GM12872 (cell line): ENCODE measurements at regions not wholly inside any gene's neighbourhood (a gene's known extent, or its start where the extent isn't known, plus 50 kb on each side); places are given as distances from the start of the nearest gene placed in this dataset.

Source experiments
- TF ChIP-seq, protein P1 (sequence below): IDR thresholded peaks from 3 replicates; pipeline ENCODE4 v1.5.1; 2011; ENCODE audit warnings: low read depth, mild to moderate bottlenecking, low read length, moderate library complexity; ENCODE audit not compliant: insufficient read depth

DNA sequence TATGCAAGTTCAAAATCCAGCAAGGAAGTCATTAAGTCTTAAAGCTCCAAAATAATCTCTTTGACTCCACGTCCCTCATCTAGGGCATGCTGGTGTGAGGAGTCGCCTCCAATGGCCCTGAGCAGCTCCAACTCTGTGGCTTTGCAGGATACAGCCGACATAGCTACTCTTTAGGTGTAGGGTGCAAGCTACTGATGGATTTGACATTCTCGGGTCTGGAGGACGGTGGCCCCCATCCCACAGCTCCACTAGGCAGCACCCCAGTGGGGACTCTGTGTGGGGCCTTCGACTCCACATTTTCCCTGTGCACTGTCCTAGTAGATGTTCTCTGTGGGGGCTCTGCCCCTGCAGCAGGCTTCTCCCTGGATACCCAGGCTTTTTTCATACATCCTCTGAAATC is 333.2 kb upstream of the FGF13 start:
- TF ChIP-seq, protein P1, sequence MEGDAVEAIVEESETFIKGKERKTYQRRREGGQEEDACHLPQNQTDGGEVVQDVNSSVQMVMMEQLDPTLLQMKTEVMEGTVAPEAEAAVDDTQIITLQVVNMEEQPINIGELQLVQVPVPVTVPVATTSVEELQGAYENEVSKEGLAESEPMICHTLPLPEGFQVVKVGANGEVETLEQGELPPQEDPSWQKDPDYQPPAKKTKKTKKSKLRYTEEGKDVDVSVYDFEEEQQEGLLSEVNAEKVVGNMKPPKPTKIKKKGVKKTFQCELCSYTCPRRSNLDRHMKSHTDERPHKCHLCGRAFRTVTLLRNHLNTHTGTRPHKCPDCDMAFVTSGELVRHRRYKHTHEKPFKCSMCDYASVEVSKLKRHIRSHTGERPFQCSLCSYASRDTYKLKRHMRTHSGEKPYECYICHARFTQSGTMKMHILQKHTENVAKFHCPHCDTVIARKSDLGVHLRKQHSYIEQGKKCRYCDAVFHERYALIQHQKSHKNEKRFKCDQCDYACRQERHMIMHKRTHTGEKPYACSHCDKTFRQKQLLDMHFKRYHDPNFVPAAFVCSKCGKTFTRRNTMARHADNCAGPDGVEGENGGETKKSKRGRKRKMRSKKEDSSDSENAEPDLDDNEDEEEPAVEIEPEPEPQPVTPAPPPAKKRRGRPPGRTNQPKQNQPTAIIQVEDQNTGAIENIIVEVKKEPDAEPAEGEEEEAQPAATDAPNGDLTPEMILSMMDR, result no peak

- TF ChIP-seq, protein P1, result no peak
Observed at GRCh38 chrX:139039041-139039440, 327.5 kb upstream of the FGF13 start.

DNA sequence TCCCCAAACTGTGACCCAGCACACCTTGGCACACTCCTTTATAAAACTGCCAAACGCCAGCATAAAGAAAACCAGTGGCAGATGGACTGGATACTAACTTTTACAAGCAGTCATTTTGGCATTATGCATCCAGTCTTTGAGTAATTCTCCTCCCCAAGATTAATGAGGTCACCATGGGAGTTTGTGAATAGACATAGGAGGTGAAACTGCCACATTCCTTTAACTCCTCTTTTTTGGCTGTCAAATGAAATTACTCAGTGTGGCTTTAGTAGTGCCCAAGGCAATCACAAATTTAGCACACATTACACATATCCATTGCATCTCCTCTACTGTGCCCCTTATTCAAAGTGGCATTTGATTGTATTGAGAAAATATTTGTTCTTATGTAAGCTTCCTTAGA is 315.3 kb upstream of the FGF13 start:
- TF ChIP-seq, protein P1, result no peak

DNA sequence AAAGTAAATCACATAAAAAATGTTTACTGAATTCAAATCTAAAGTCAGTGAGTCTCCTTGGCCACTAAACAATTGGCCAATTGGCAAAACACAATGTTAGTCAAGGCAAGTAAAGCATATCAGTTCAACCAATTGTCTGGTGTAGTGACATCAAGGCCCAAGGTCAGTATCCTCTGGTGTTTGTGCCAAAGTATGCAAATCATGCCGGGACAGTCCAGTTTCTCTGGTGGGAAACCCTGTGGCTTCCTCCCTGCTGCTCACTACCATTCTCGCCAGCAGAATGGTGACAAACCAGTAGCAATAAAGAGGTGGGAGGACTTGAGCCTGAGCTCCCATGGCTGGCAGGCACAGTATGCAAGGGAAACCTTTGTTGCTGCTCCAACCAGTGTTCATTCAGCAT is 314.9 kb upstream of the FGF13 start:
- TF ChIP-seq, protein P1, result no peak

DNA sequence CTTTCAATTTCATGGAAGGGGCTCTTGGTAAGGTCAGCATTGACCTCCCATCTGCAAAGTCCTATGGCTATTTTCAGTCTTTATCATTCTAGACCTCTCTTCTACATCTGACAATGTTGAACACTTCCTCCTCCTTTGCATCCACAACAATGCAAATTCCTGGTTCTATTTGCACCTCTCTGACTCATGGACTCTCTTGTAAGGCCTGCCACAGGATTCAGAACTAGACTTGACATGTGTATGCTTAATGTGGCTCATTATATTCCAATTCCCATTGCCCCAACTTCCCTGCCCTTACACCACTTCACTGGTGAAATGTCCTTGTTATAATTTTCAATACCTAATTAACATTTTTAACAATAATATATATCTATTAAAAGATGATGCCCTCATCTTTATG is 314.3 kb upstream of the FGF13 start:
- TF ChIP-seq, protein P1, result no peak

DNA sequence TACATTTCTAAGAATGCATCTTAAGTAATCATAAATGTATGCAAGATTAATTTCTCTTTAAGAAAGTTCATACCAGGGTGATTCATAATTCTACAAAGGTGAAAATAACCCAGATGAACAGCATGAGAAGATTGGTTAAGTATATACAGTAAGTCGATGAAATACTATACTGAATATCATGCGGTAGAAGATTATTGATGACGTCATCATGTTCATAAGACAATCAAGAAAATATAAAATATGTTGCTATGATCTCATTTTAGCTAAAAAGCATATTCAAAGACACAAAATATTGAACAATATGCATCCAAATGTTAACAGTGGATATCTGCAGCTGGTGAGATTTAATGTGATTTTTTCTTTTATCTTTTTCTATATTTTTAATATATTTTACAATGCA is 312.0 kb upstream of the FGF13 start:
- TF ChIP-seq, protein P1, result no peak

- TF ChIP-seq, protein P1, result no peak
Observed at GRCh38 chrX:139020801-139021200, 309.3 kb upstream of the FGF13 start.

- TF ChIP-seq, protein P1, result no peak
Observed at GRCh38 chrX:139018436-139018835, 306.9 kb upstream of the FGF13 start.
